ENCODE measurements at regions not wholly inside any gene's neighbourhood (a gene's known extent, or its start where the extent isn't known, plus 50 kb on each side); places are given as distances from the start of the nearest gene placed in this dataset.

DNA sequence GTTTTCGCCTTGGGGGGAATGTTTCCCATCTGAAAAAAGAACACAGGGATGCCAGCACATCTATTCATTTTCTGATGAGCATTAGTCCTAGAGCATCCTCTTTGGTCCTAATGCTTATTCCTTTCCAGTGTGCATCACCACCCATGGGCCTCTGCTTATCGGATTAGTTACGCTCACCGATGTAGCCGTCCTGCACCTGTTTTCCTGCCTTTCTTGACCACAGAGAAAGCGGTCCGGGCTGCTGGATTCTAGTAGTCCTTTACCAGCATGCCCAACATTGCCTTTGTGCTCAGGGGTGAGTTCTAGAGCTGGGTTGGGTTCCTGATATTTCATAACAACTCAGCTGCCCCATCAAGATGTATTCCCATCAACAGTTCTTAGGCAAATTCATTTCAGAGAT is 2084.5 kb upstream of the C9orf72 start:
- H3K27ac ChIP-seq (ENCODE audit: low read length), result no peak overlapping the region
- no peaks in the 10 kb centered on the region for H3K4me1 ChIP-seq (ENCODE audit: insufficient read depth, low read length)

DNA sequence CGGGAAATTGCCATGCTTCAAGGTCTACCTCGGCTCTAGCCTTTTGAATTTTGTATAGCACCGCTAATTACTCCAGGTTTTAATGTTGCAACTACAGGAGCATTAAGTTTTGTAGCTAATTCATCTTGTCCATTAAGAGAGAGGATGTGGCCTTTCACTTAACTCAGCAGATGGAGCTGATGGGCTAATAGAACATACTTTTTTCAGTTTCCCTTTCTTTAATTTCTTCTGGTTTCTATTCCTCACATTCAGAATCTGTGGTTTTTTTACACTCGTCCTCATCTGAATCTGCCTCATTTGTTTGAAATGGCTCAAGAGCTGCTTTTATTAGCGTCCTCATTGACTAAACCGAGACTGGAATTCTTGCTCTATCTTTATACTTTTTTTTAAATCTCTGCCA is 2085.7 kb upstream of the C9orf72 start:
- Histone ChIP-seq H3K9ac (ENCODE audit: low read depth, low read length) (no peak overlapping the region), H3K9me3 (ENCODE audit: insufficient read depth, low read depth, low read length) (no peaks in the 10 kb centered on the region), H3K36me3 (ENCODE audit: insufficient read depth, low read depth, low read length) (no peaks in the 10 kb centered on the region), H3K27me3 (ENCODE audit: insufficient read depth, low read length) (no peaks in the 10 kb centered on the region), H3K27ac (ENCODE audit: low read length) (no peak overlapping the region), H3K4me3 (ENCODE audit: low read length) (no peak overlapping the region), H3K4me1 (ENCODE audit: insufficient read depth, low read length) (no peaks in the 10 kb centered on the region)

More for the DNA sequence above, 2084.5 kb upstream of the C9orf72 start:
- Histone ChIP-seq H3K4me3 (ENCODE audit: low read length) (no peak overlapping the region), H3K36me3 (ENCODE audit: insufficient read depth, low read depth, low read length) (no peaks in the 10 kb centered on the region), H3K9me3 (ENCODE audit: insufficient read depth, low read depth, low read length) (no peaks in the 10 kb centered on the region), H3K27me3 (ENCODE audit: insufficient read depth, low read length) (no peaks in the 10 kb centered on the region), H3K9ac (ENCODE audit: low read depth, low read length) (no peak overlapping the region)

GRCh38 chr9:29659736-29660135 is 2086.5 kb upstream of the C9orf72 start:
- Histone ChIP-seq H3K9me3 (ENCODE audit: insufficient read depth, low read depth, low read length) (no peaks in the 10 kb centered on the region), H3K4me3 (ENCODE audit: low read length) (no peak overlapping the region), H3K4me1 (ENCODE audit: insufficient read depth, low read length) (no peaks in the 10 kb centered on the region), H3K36me3 (ENCODE audit: insufficient read depth, low read depth, low read length) (no peaks in the 10 kb centered on the region), H3K9ac (ENCODE audit: low read depth, low read length) (no peak overlapping the region), H3K27me3 (ENCODE audit: insufficient read depth, low read length) (no peaks in the 10 kb centered on the region), H3K27ac (ENCODE audit: low read length) (no peak overlapping the region)

DNA sequence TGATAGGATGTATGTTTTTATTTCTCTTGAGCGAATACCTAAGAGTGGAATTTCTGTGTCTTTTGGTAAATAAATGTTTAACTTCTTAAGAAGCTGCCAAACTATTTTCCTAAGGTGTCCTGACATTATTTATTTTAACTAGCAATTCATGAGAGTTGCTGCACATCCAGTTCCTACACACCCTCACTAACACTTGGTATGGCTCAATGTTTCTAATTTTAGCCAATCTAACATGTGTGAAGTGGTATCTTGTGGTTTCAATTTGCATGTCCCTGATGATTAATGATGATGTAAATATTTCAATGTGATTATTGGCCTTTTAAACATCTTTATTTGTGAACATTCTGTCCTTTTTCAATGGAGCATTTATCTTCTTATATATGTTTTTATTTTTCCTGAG is 2095.5 kb upstream of the C9orf72 start:
- H3K36me3 ChIP-seq (ENCODE audit: insufficient read depth, low read depth, low read length), result no peaks in the 10 kb centered on the region
- H3K4me3 ChIP-seq (ENCODE audit: low read length), result no peak overlapping the region
- no peaks in the 10 kb centered on the region for H3K27me3 ChIP-seq (ENCODE audit: insufficient read depth, low read length)
- no peak overlapping the region for H3K9ac ChIP-seq (ENCODE audit: low read depth, low read length)
- no peaks in the 10 kb centered on the region for H3K9me3 ChIP-seq (ENCODE audit: insufficient read depth, low read depth, low read length)
- H3K27ac ChIP-seq (ENCODE audit: low read length), result no peak overlapping the region
- no peaks in the 10 kb centered on the region for H3K4me1 ChIP-seq (ENCODE audit: insufficient read depth, low read length)

DNA sequence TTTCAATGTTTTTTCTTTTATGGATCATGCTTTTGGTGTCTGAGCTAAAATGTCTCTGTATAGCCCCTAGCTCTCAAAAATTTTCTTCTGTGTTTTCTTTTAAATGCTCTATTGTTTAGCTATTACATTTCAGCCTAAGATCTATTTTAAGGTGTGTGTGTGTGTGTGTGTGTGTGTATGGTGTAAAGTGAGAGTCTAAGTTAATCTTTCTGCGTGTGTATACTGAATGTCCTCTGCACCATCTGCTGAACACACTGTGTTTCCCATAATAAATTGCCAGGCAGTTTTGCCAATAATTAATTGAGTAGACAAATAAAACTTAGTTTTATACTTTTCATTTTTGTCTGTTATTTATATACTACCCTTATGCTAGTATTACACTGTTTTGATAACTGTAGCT is 2096.3 kb upstream of the C9orf72 start:
- H3K9ac ChIP-seq (ENCODE audit: low read depth, low read length), result no peak overlapping the region
- H3K36me3 ChIP-seq (ENCODE audit: insufficient read depth, low read depth, low read length), result no peaks in the 10 kb centered on the region
- no peak overlapping the region for H3K27ac ChIP-seq (ENCODE audit: low read length)
- no peaks in the 10 kb centered on the region for H3K27me3 ChIP-seq (ENCODE audit: insufficient read depth, low read length)
- H3K4me3 ChIP-seq (ENCODE audit: low read length), result no peak overlapping the region
- H3K9me3 ChIP-seq (ENCODE audit: insufficient read depth, low read depth, low read length), result no peaks in the 10 kb centered on the region
- no peaks in the 10 kb centered on the region for H3K4me1 ChIP-seq (ENCODE audit: insufficient read depth, low read length)

DNA sequence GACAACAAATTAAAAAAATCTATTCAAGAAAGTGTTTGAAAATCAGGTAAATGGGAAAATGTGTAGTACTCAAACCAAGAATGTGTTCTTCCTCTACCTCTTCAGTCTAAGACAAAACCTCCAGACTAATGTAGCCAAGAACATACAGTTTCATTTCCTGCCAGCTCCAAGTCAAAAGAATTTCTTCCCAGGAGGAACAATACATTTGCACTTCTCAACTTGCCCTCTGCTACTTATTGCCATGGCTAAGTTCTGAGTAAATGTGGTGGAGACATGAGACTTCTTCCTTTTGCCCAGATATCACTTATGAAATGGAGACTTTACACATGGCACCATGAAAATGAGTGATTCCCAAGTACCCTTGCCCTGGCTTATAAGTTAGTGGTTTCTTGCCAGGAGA is 2112.2 kb upstream of the C9orf72 start:
- Histone ChIP-seq H3K9me3 (ENCODE audit: insufficient read depth, low read depth, low read length) (no peaks in the 10 kb centered on the region), H3K27me3 (ENCODE audit: insufficient read depth, low read length) (no peaks in the 10 kb centered on the region), H3K4me3 (ENCODE audit: low read length) (no peak overlapping the region), H3K9ac (ENCODE audit: low read depth, low read length) (no peak overlapping the region), H3K36me3 (ENCODE audit: insufficient read depth, low read depth, low read length) (no peaks in the 10 kb centered on the region), H3K27ac (ENCODE audit: low read length) (no peak overlapping the region), H3K4me1 (ENCODE audit: insufficient read depth, low read length) (no peaks in the 10 kb centered on the region)

DNA sequence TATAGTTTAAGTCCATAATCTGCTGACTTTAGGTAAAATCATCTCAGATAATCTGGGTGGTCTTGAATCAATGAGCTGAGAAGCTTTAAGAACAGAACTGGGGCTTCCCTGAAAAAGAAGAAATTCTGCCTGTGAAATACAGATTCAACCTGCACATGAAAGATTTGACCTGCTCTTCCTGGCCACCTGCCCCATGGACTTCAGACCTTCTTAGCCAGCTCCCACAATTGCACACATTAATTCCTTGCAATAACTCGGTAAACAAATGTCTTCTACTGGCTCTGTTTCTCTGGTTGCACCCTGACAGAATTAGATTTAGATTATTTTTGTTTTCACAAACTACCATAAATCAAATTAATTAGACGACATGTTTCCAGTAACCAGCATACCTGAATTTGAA is 2117.9 kb upstream of the C9orf72 start:
- Histone ChIP-seq H3K4me1 (ENCODE audit: insufficient read depth, low read length) (no peaks in the 10 kb centered on the region; the same call in 1 of the 2 replicates), H3K9me3 (ENCODE audit: insufficient read depth, low read depth, low read length) (no peaks in the 10 kb centered on the region), H3K27me3 (ENCODE audit: insufficient read depth, low read length) (no peaks in the 10 kb centered on the region), H3K4me3 (ENCODE audit: low read length) (no peak overlapping the region), H3K27ac (ENCODE audit: low read length) (no peak overlapping the region), H3K36me3 (ENCODE audit: insufficient read depth, low read depth, low read length) (no peaks in the 10 kb centered on the region), H3K9ac (ENCODE audit: low read depth, low read length) (no peak overlapping the region)

DNA sequence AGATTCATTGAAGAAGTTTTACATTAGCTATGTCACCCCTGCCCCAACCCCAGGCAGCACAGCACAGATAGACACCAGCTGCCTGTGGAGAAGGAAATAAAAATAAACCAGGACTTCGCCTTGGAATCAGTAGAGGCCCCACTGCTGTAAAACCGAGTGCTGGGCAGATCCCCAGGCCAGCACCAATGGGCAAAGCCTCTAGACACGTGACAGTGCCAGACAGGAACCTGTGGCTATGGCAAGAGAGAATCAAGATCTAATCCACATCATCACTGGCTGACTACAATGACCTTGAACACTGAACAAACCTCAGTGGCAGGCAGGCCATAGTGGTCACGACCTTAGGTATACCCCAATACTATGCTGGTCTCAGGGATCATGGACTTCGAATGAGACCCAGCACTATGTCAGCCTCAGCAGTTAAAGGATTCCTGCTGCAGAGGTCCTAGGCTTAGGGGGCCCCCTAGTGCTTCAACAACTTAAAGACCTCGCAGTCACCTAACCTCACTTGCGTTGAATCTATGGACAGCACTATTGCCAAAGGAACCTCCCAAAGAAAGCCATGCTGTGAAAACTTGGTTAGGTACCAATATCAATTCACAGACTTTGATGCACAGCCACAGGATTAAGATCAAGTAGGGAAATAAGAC is 2118.6 kb upstream of the C9orf72 start:
- no peaks in the 10 kb centered on the region; the same call in 1 of the 2 replicates for H3K4me1 ChIP-seq (ENCODE audit: insufficient read depth, low read length)
- no peaks in the 10 kb centered on the region for H3K36me3 ChIP-seq (ENCODE audit: insufficient read depth, low read depth, low read length)
- no peak overlapping the region for H3K27ac ChIP-seq (ENCODE audit: low read length)
- H3K9ac ChIP-seq (ENCODE audit: low read depth, low read length), result no peak overlapping the region
- no peaks in the 10 kb centered on the region for H3K27me3 ChIP-seq (ENCODE audit: insufficient read depth, low read length)
- no peak overlapping the region for H3K4me3 ChIP-seq (ENCODE audit: low read length)
- H3K9me3 ChIP-seq (ENCODE audit: insufficient read depth, low read depth, low read length), result no peaks in the 10 kb centered on the region

DNA sequence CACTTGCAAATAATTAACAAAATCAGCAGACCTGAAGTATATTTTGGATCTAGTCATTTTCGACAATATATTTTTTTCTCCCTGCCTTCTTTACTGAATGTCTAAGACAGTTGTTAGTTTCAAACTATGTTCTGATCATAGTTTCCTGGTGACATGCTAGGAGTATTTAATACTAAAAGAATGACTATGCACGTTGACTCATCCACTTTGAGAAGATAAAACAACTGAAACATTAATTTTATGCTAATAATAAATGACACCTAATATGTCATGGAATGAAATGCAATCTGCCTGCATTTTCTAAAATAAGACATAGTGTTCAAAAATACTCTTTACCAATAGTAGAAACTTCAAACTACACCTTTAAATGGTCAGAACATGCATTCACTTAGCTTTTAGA is 2123.7 kb upstream of the C9orf72 start:
- Histone ChIP-seq H3K9me3 (ENCODE audit: insufficient read depth, low read depth, low read length) (no peaks in the 10 kb centered on the region), H3K4me1 (ENCODE audit: insufficient read depth, low read length) (no peaks in the 10 kb centered on the region), H3K9ac (ENCODE audit: low read depth, low read length) (no peak overlapping the region), H3K27me3 (ENCODE audit: insufficient read depth, low read length) (no peaks in the 10 kb centered on the region), H3K27ac (ENCODE audit: low read length) (no peak overlapping the region), H3K36me3 (ENCODE audit: insufficient read depth, low read depth, low read length) (no peaks in the 10 kb centered on the region), H3K4me3 (ENCODE audit: low read length) (no peak overlapping the region)

DNA sequence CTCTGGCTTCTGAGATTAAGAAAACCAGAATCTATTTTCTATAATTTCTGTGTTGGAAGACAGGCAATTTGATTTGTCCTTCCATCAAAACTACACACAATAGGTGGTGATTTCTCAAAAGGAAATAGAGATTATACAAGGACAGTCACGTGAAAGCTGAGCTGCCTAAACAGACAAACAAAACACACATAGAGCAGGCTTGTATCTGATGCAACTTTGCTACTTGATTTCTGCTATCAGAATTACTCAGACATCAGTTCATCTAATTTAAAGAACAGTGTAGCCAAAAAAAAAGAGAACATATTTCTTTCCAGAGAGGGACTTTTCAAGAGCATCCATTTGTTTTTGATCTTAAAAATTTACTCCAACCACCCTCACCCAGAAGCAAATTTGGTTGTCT is 2128.3 kb upstream of the C9orf72 start:
- Histone ChIP-seq H3K9ac (ENCODE audit: low read depth, low read length) (no peak overlapping the region), H3K36me3 (ENCODE audit: insufficient read depth, low read depth, low read length) (no peaks in the 10 kb centered on the region), H3K9me3 (ENCODE audit: insufficient read depth, low read depth, low read length) (no peaks in the 10 kb centered on the region), H3K27me3 (ENCODE audit: insufficient read depth, low read length) (no peaks in the 10 kb centered on the region), H3K27ac (ENCODE audit: low read length) (no peak overlapping the region), H3K4me1 (ENCODE audit: insufficient read depth, low read length) (no peaks in the 10 kb centered on the region), H3K4me3 (ENCODE audit: low read length) (no peak overlapping the region)

DNA sequence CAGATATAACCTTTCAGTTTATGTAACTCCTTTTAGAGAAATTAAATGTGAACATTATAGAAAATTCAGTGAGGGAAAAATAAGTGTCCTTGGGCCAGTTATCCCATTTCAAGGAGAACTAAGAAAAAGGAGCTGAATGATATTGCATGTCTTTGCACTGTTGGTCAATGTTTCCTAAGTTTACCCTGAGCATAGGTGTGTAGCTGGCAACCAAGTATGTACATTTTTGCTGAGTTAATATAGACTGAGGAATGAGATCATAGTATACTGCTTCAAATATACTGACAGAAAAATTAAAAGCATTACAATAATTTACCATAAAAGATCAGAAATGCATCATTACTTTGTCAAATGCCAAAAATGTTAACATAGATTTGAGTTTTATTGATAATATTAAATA is 2128.7 kb upstream of the C9orf72 start:
- Histone ChIP-seq H3K36me3 (ENCODE audit: insufficient read depth, low read depth, low read length) (no peaks in the 10 kb centered on the region), H3K4me1 (ENCODE audit: insufficient read depth, low read length) (no peaks in the 10 kb centered on the region), H3K9me3 (ENCODE audit: insufficient read depth, low read depth, low read length) (no peaks in the 10 kb centered on the region), H3K4me3 (ENCODE audit: low read length) (no peak overlapping the region), H3K27ac (ENCODE audit: low read length) (no peak overlapping the region), H3K27me3 (ENCODE audit: insufficient read depth, low read length) (no peaks in the 10 kb centered on the region), H3K9ac (ENCODE audit: low read depth, low read length) (no peak overlapping the region)

DNA sequence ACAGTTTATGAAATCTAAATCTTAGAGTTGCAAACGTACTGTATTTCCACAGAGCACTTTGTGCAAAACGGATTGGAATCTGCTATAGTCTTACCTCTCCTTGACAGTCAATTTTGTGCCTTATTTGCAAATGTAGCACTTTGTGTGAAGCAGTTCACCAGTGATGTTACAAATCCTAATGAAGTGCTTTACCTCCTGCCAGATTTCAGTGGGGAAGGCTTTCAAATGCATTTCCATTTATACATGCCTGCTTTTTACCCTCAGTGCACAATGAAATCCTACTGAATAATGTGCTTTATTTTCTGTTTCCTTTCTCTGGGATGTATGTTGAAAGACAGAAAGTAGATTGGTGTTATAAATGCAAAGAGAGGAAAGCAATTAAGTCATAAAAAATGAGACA is 2141.6 kb upstream of the C9orf72 start:
- Histone ChIP-seq H3K9me3 (ENCODE audit: insufficient read depth, low read depth, low read length) (no peaks in the 10 kb centered on the region), H3K9ac (ENCODE audit: low read depth, low read length) (no peak overlapping the region; the same call in 1 of the 2 replicates), H3K4me1 (ENCODE audit: insufficient read depth, low read length) (peaks cover 6% of the 10 kb centered on the region; the same call in 1 of the 2 replicates)

More for the DNA sequence above, 2141.6 kb upstream of the C9orf72 start:
- H3K27ac ChIP-seq (ENCODE audit: low read length), result no peak overlapping the region
- no peak overlapping the region for H3K4me3 ChIP-seq (ENCODE audit: low read length)
- no peaks in the 10 kb centered on the region for H3K36me3 ChIP-seq (ENCODE audit: insufficient read depth, low read depth, low read length)
- no peaks in the 10 kb centered on the region for H3K27me3 ChIP-seq (ENCODE audit: insufficient read depth, low read length)

Measured in iPS-20b (cell line).